GM18502 (cell line): ENCODE measurements at regions not wholly inside any gene's neighbourhood (a gene's known extent, or its start where the extent isn't known, plus 50 kb on each side); places are given as distances from the start of the nearest gene placed in this dataset.
A peak's percentile ranks its signal among the peaks of the same experiment; 100 is the strongest.
"Not testable (repeated sequence)": the region's sequence is repeated elsewhere in the genome, so short reads cannot be mapped to it uniquely, and the experiment has no call there.

Experiments used
- ATAC-seq: cut with Tn5 transposase; IDR thresholded peaks from one replicate; pipeline ENCODE4 v1.9.1; 2021; ENCODE audit warnings: mild to moderate bottlenecking; ENCODE audit not compliant: unreplicated experiment, poor library complexity

- no peak for ATAC-seq
Observed at GRCh38 chr1:58258082-58258481, 288.4 kb downstream of the OMA1 start.

- no peak for ATAC-seq
Observed at GRCh38 chr1:58257003-58257402, 289.5 kb downstream of the OMA1 start.

GRCh38 chr1:58256546-58256945, 290.0 kb downstream of the OMA1 start:
- ATAC-seq: no peak

- ATAC-seq: no peak
Observed at GRCh38 chr1:58256041-58256440, 290.5 kb downstream of the OMA1 start.

- ATAC-seq: no peak
Observed at GRCh38 chr1:58255192-58255591, 291.3 kb downstream of the OMA1 start.

- ATAC-seq: no peak
Observed at GRCh38 chr1:58251430-58252073, 295.0 kb downstream of the OMA1 start.

GRCh38 chr1:58250587-58250948, 296.0 kb downstream of the OMA1 start:
- ATAC-seq: no peak

GRCh38 chr1:58249737-58250586, 296.6 kb downstream of the OMA1 start:
- ATAC-seq: peak; percentile 53

- no peak for ATAC-seq
Observed at GRCh38 chr1:58249388-58249736, 297.2 kb downstream of the OMA1 start.

GRCh38 chr1:58248791-58249190, 297.7 kb downstream of the OMA1 start:
- ATAC-seq: no peak

- no peak for ATAC-seq
Observed at GRCh38 chr1:58248072-58248471, 298.5 kb downstream of the OMA1 start.

GRCh38 chr1:58246549-58246948, 300.0 kb downstream of the OMA1 start:
- no peak for ATAC-seq

- no peak for ATAC-seq
Observed at GRCh38 chr1:58244872-58245271, 301.7 kb downstream of the OMA1 start.

GRCh38 chr1:58238846-58239245, 307.7 kb downstream of the OMA1 start:
- no peak for ATAC-seq

- ATAC-seq: no peak
Observed at GRCh38 chr1:58233729-58234128, 312.8 kb downstream of the OMA1 start.

GRCh38 chr1:58231204-58231603, 315.3 kb downstream of the OMA1 start:
- no peak for ATAC-seq

GRCh38 chr1:58227604-58228003, 318.9 kb downstream of the OMA1 start:
- ATAC-seq: no peak

- no peak for ATAC-seq
Observed at GRCh38 chr1:58223522-58223921, 323.0 kb downstream of the OMA1 start.

GRCh38 chr1:58220836-58221472, 325.6 kb downstream of the OMA1 start:
- no peak for ATAC-seq

- ATAC-seq: not testable (repeated sequence)
Observed at GRCh38 chr1:58216169-58216568, 330.4 kb downstream of the OMA1 start.

GRCh38 chr1:58214674-58215073, 331.9 kb downstream of the OMA1 start:
- no peak for ATAC-seq
